Gastroesophageal sphincter (tissue), 3 donors: ENCODE measurements at regions not wholly inside any gene's neighbourhood (a gene's known extent, or its start where the extent isn't known, plus 50 kb on each side); places are given as distances from the start of the nearest gene placed in this dataset.

ENCODE experiments used
- EP300 ChIP-seq: sonication (generic); formaldehyde crosslinking; IDR thresholded peaks from one replicate; pipeline ENCODE4 v1.6.1; 2017; ENCODE audit warnings: antibody characterized with exemption, mild to moderate bottlenecking
- POLR2A ChIP-seq, 2 donors: fragments of 450-650 bp; IDR thresholded peaks; one replicate each; pipeline ENCODE4 v1.6.1; 2017; ENCODE audit warnings: antibody characterized with exemption in 2 of 2, mild to moderate bottlenecking in 2 of 2, moderate library complexity in 1 of 2
- POLR2AphosphoS5 ChIP-seq: sonication (generic); formaldehyde crosslinking; IDR thresholded peaks from one replicate; pipeline ENCODE4 v1.6.1; 2017; ENCODE audit warnings: antibody characterized with exemption
- TF ChIP-seq, protein P1 (sequence below), 4 experiments: fragments of 200-600 bp in 2 of 4; fragments of 450-650 bp in 2 of 4; sonication (generic) in 1 of 4; IDR thresholded peaks; one replicate each; pipeline ENCODE4 v1.5.1; 2017 to 2019; ENCODE audit warnings: antibody characterized with exemption in 4 of 4, mild to moderate bottlenecking in 2 of 4, moderate library complexity in 2 of 4

DNA sequence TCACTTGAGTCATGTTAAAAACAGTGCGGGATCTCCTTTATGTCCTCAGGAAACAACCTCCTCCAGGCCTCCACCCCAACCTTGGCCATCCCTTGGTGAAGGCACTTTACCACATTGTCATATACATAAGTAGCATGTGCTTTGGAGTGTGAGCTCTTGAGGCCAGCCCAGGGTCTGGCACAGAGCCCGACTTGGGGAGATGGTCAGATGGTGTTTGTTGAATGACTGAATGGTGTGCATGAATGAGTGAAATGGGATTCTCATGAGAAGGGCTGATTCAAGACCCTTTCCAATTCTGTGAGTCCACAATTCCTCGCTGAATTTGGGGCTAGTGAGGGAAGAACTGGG, 52.9 kb upstream of the DLK1 start:
- TF ChIP-seq, protein P1, sequence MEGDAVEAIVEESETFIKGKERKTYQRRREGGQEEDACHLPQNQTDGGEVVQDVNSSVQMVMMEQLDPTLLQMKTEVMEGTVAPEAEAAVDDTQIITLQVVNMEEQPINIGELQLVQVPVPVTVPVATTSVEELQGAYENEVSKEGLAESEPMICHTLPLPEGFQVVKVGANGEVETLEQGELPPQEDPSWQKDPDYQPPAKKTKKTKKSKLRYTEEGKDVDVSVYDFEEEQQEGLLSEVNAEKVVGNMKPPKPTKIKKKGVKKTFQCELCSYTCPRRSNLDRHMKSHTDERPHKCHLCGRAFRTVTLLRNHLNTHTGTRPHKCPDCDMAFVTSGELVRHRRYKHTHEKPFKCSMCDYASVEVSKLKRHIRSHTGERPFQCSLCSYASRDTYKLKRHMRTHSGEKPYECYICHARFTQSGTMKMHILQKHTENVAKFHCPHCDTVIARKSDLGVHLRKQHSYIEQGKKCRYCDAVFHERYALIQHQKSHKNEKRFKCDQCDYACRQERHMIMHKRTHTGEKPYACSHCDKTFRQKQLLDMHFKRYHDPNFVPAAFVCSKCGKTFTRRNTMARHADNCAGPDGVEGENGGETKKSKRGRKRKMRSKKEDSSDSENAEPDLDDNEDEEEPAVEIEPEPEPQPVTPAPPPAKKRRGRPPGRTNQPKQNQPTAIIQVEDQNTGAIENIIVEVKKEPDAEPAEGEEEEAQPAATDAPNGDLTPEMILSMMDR (IDR thresholded peaks at IDR 0.05), result no peak
- TF ChIP-seq EP300 (no peak), POLR2AphosphoS5 (no peak), POLR2A (IDR thresholded peaks at IDR 0.05) (no peak)
